ENCODE measurements at regions not wholly inside any gene's neighbourhood (a gene's known extent, or its start where the extent isn't known, plus 50 kb on each side); places are given as distances from the start of the nearest gene placed in this dataset.
"Not testable (repeated sequence)": the region's sequence is repeated elsewhere in the genome, so short reads cannot be mapped to it uniquely, and the experiment has no call there.

GRCh38 chr18:30819619-30820018 is 222.9 kb downstream of the DSC3 start:
- no peak for DNase-seq

GRCh38 chr18:30814446-30814845 is 228.1 kb downstream of the DSC3 start:
- no peak for DNase-seq

DNA sequence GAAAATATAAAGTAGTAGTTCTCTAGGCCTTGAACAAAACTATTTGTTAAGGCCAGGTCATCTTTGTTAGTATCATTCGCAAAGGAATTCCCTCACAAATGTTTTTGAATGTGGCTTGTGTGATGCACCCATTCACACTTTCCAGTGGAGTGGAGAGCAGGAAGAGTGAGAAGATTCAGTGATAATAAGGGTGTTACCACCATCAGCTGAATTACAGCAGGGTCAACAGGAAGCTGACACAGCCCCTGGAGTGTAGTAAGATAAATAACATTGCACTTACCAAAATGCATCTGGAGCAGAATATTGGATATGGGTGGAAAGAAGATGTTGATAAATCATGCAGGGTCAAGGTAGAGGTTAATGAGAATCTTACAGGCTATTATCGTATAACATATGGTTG is 231.0 kb downstream of the DSC3 start:
- DNase-seq = no peak

GRCh38 chr18:30810580-30810979 is 232.0 kb downstream of the DSC3 start:
- DNase-seq = no peak

- DNase-seq = no peak
Observed at GRCh38 chr18:30806823-30807222, 235.7 kb downstream of the DSC3 start.

DNA sequence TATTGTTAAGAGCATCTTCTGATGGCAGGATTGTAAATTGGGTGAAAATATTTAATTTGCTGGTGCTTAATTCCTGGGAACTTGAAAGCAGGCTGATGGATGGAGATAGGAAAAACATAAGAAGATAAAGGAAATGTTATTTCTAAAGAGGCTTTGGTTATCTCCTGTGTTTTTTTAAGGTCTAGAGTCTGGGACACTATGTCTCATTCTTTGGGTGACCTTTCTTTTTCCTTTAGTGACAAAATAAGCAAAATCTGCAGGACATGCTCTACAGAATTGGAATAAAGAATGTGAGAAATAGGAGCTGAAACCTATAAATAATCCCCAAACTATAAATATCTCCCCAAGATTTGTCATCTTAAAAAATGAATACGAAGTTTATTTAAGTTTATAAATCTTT is 241.7 kb downstream of the DSC3 start:
- DNase-seq = no peak

DNA sequence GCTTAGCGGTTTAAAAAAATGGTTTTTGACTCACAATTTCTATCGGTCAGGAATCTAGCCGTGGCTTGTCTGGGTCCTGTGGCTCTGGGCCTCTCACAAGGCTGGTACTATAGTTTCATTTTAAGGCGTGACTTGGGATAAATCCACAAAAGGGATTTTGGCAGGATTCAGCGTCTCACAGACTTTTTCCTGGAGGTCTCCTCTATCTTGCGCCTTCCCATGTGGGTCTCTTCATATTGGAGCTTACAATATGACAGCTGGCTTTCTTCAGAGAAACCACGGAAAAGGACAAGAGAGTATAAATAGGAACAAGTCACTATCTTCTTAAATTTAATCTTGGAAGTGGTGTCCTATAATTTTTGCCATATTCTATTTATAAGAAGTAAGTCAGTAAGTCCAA is 250.5 kb downstream of the DSC3 start:
- no peak for DNase-seq

- not testable (repeated sequence) for DNase-seq
Observed at GRCh38 chr18:30788411-30788991, 254.0 kb downstream of the DSC3 start.

- DNase-seq = no peak
Observed at GRCh38 chr18:30787410-30787809, 255.1 kb downstream of the DSC3 start.

- no peak for DNase-seq
Observed at GRCh38 chr18:30781601-30782000, 260.9 kb downstream of the DSC3 start.

- DNase-seq = no peak
Observed at GRCh38 chr18:30775629-30776028, 266.9 kb downstream of the DSC3 start.

DNA sequence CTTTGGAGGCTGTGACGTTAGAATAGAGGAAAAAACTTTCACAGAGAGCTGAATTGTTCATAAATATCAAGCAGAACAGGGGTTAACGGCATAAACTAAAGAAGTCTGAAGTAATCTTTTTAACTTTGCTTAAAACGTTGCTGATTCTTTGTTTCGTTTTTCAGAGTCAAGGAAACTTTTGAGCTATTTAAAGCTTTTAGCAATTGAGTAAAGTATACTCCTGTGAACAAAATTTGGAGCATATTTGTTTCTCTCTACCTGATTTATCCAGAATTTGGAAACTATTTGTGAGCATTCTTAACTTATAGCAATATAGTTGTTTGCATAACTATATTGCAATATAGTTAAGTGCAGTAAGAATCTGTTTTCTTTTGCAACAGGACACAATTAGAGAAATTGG is 270.4 kb downstream of the DSC3 start:
- not testable (repeated sequence) for DNase-seq

DNA sequence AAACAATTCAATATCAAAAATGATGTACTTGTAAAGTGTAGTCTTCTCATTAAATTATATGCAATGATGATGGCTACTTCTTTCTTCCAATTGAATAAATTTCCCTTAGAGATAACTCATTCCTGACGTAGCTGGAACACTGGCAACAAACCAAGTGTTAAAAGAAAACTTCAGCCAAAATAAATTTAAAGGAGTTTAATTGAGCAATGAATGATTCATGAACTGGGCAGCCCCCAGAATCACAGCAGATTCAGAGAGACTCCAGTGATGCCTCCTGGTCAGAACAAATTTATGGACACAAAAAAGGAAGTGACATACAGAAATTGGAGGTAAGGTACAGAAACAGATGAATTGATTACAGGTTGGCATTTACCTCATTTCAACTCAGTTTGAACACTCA is 276.5 kb downstream of the DSC3 start:
- no peak for DNase-seq

GRCh38 chr18:30765247-30765646 is 277.3 kb downstream of the DSC3 start:
- no peak for DNase-seq

GRCh38 chr18:30763902-30764350 is 278.6 kb downstream of the DSC3 start:
- DNase-seq = no peak

DNA sequence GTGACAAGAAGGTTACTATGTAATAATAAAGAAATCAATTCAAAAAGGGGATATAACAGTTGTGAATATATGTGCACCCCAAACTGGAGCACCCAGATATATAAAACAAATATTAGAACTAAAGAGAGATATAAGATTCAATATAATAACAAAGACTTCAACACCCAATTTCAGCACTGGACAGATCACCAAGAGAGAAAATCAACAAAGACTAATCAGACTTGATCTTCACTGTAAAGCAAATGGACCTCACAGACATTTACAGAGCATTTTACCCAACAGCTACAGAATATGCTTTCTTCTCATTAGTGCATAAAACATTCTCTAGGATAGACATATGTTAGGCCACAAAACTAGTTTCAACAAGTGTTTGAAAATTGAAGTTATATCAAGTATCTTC is 287.7 kb downstream of the DSC3 start:
- DNase-seq = no peak

DNA sequence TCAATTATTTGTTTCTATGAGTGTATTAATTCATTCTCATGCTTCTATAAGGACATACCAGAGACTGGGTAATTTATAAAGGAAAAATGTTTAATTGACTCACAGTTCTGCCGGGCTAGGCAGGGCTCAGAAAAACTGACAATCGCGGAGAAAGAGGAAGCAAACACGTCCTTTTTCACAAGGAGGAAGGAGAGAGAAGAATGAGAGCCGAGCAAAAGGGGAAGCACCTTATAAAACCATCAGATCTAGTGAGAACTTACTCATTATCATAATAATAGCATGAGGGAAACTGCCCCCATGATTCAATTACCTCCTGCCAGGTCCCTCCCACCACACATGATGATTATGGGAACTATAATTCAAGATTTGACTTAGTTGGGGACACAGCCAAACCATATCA is 294.0 kb downstream of the DSC3 start:
- no peak for DNase-seq

GRCh38 chr18:30746224-30746623 is 296.3 kb downstream of the DSC3 start:
- DNase-seq = no peak

DNA sequence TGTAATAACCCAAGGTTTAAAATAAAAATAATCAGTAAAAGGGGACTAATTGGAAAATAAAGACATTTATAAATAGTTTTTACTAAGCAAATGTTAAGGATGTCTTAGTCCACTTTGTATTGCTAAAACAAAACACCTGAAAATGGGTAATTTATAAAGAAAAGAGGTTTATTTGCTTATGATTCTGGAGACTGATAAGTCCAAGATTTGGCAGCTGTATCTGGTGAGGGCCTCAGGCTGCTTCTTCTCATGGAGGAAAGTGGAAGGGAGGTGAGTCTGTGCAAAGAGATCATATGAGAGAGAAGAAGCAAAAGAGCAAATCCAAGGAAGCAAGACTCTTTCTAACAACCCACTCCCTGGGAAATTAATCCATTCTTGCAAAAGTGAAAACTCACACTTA is 299.5 kb downstream of the DSC3 start:
- no peak for DNase-seq

GRCh38 chr18:30730915-30731314 is 311.6 kb downstream of the DSC3 start:
- no peak for DNase-seq

DNA sequence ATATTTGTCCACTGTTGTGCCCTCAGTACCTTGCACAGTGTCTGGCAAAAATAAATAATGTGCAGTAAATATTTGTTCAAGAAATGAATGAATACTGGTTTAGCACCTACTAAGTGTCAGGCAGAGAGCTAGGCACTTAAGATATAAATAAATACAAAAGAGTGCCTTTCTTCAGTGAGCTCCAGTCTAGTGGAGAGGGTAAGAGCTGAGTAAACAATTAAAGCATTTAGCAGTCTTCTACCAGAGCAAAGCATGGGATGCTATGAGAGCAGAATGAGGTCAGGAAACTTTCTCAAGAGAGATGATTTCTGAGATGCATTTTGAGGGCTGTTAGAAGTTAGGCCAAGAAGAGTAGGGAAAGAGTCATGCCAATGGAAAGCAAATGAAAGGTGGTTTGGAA is 314.7 kb downstream of the DSC3 start:
- DNase-seq = no peak

- DNase-seq = no peak
Observed at GRCh38 chr18:30713299-30713698, 329.2 kb downstream of the DSC3 start.

- no peak for DNase-seq
Observed at GRCh38 chr18:30712383-30712782, 330.2 kb downstream of the DSC3 start.

- no peak for DNase-seq
Observed at GRCh38 chr18:30709595-30709994, 332.9 kb downstream of the DSC3 start.

GRCh38 chr18:30705943-30706342 is 336.6 kb downstream of the DSC3 start:
- DNase-seq = no peak

DNA sequence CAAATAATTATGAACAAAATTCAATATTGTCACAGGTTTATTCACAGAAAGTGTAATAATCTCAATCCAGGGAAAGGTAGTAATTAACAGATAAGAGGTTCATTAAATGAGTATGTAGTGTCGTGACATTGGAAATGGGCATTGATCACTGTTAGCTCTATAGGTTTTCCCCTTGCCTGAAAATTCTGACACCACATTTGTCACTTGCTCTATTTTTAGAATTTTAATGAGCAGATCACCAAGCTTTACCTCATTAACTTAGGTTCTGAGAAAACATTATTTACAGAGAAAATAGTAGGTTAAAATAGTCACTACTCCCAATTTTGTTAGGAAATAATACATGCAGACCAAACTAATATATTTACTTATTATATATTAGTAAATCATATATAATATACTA is 344.0 kb downstream of the DSC3 start:
- DNase-seq = no peak

Measured in DMS79 treated with DMSO at 0.1 percent for 48 hours (cell line).